Stimulated activated CD4-positive, alpha-beta T cell treated with anti-CD3 and anti-CD28 coated beads, Interleukin-2, amount 100 ng/mL, for 24 hours (primary cell): ENCODE measurements at regions not wholly inside any gene's neighbourhood (a gene's known extent, or its start where the extent isn't known, plus 50 kb on each side); places are given as distances from the start of the nearest gene placed in this dataset.
"Not testable (repeated sequence)": the region's sequence is repeated elsewhere in the genome, so short reads cannot be mapped to it uniquely, and the experiment has no call there.

Experiments
- DNase-seq, 2 donors: peaks; one replicate each; pipeline ENCODE4 v3.0.0-alpha.2; 2020

DNA sequence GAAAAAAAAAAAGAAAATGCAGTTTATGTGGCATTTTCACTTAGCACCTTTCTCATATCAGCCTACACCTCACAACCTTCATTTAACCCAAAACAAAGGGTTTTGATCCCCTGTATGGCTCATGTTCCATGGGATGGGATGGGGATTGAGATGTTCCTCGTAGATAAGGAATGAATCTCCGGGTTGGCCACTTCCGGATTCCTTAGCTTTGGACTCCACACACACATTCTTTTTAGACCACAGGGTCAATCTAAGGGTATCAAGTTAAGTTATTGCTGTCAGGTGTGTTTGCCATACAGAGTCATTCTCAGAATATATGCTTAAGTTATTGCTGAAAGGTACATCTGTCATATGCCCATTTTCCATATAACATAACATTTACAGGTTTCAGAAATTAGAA lies 301.4 kb upstream of the TGFBR2 start:
- no peak for DNase-seq

GRCh38 chr3:30306896-30307295 lies 299.5 kb upstream of the TGFBR2 start:
- DNase-seq = no peak

DNA sequence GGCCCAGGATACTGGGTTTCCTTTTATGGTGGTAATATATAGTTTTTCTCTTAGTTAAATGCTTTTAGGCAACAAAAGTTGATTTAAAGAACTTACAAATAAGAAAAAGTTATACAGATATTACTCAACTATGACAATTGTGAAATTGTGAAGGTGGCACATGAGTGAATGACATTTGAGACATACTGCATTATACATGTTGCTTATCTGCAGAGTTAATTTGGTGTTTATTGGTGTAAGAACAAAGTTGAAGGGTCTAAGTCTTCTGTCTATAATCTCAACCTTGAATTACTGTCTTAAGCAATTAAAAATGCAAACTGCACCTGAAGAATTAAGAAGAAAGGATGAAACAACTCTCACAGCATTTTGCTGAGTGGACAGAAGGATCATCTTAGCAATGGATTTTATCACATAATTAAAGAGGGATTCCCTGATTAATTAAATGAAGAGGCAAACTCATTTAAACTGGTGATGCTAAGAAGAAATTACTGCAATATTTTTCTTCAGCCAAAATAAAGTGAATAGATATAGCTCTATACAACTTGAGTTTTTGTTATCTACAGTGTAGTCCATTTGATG lies 298.9 kb upstream of the TGFBR2 start:
- DNase-seq = no peak

DNA sequence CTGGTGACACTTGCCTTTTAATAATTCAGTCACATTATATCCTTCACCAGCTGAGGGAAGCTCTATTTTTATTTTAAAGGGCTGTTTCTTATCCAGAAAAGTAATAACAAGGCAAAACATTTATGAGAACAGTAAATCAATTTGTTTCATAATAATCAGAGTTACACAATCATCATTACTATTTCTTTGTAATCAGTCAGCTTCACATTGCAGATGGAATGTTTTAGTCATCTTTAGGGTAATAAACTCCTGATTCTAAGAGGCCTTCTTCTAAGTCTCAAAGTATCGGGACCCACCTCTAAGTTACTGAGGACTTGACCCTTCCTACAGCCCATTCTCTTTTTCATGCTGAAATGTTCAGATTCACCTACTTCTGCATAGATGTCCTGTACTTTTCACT lies 298.3 kb upstream of the TGFBR2 start:
- no peak for DNase-seq

DNA sequence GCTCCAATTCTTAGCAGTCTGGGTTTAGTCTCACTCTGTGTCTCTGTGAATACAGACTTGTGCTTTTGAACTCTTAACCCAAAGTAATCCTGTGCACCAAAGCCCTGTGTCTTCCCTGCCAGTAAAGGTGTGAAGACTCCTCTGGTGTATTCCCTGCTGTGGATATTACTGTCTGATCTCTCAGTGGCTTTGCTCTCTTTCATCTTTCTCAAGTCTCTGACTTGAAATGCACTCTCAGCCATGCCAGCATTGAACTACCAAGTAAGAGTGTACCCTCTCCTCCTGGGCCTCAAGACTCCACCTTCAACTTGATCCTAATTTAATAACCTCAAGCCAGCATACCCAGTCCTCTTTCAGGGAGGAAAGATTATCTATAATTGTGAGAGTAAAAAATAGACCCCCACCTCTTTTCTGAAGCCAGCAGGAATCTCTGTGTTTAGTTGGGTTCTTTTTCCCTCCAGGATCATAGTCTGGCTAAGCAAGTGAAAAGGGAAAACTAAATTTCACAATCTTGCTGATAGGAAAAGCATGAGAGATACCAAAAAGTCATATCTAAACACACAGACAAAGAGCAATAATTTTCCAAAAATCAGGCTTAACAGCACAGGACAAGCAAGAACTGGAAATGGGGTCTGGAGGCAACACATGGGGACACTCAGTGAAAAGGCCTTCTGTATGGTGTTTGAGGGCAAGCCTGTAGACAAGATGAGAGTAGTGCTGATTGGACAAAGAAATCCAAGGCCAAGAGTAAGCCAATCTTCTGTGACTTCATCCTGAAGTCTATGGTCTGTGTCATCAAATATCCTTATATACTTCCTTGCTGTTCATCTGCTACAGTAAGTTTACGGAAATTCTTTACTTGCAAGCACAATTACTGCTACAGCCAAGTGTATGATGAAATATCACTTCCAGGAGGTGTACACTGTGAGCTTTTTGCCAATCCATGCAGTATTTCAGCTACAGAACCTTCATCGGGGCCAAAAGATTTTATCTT lies 296.1 kb upstream of the TGFBR2 start:
- DNase-seq = no peak

- no peak for DNase-seq
Measured at GRCh38 chr3:30311781-30312180, 294.6 kb upstream of the TGFBR2 start.

DNA sequence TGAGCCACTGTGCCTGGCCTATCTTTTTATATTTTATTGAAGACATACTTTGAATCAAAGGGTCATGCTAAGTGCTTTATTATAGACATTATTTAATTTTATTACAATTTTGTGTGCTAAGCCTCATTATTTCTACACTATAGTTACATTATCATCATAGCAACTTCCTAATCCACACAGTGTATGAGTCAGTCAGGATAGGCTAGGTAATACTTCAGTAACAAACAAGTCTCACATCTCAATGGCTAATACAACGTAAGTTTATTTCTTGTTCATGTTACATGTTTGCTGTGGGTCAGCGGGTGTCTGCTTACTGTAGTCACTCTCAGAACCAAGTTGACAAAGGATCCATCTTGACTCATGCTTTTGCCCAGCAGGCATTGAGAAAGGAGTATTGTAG lies 292.6 kb upstream of the TGFBR2 start:
- no peak for DNase-seq

- no peak for DNase-seq
Measured at GRCh38 chr3:30314757-30315325, 291.6 kb upstream of the TGFBR2 start.

DNA sequence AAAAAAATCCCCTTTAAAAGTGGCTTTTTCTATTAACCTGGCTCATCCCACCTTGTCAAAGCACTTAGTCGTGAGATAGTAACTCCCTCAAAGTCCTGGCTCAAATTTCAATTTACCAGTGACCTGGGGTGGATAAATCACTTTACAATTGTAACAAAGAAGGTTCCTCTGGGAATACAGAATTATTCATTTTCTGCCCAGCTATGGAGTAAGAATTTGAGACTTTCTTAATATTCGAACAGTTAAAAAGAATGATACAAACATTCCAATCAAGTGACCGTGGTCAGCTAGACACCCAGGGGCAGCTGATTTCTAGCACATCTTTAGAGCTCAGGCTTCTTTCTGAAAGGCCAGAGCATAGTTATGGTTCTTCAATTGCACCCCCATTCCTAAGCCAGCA lies 291.0 kb upstream of the TGFBR2 start:
- no peak for DNase-seq

DNA sequence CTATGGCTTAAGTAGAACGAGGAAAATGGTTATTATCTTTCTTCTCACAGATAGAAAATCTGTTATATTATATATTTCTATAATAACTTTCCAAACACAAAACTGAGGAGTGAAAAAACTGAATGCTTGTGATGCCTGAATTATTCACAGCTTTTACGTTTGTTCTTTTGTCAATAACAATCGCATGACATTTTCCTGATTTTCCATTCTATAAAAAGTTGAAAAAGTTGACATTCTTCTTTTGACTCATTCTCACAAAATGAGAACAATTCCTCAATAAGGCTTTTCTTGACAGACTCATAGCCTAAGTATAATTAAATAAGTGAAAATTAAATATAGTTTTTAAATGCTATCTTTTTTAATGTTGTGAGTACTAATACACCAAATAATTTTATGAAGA lies 288.8 kb upstream of the TGFBR2 start:
- no peak for DNase-seq

- no peak for DNase-seq
Measured at GRCh38 chr3:30318110-30318509, 288.3 kb upstream of the TGFBR2 start.

- peak; percentile 19 to 32 for DNase-seq
Measured at GRCh38 chr3:30319713-30320112, 286.7 kb upstream of the TGFBR2 start.

GRCh38 chr3:30320392-30320791 lies 286.0 kb upstream of the TGFBR2 start:
- DNase-seq = no peak

- DNase-seq = no peak
Measured at GRCh38 chr3:30321065-30321464, 285.3 kb upstream of the TGFBR2 start.

DNA sequence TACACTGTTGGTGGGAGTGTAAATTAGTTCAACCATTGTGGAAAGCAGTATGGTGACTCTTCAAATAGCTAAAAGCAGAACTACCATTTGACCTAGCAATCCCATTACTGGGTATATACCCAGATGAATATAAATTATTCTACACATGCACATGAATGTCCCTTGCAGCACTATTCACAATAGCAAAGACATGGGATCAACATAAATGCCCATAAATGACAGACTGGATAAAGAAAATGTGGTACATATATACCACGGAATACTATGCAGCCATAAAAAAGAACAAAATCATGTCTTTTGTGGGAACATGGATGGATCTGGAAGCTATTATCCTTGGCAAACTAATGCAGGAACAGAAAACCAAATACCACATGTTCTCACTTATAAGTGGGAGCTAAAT lies 282.8 kb upstream of the TGFBR2 start:
- not testable (repeated sequence) for DNase-seq

DNA sequence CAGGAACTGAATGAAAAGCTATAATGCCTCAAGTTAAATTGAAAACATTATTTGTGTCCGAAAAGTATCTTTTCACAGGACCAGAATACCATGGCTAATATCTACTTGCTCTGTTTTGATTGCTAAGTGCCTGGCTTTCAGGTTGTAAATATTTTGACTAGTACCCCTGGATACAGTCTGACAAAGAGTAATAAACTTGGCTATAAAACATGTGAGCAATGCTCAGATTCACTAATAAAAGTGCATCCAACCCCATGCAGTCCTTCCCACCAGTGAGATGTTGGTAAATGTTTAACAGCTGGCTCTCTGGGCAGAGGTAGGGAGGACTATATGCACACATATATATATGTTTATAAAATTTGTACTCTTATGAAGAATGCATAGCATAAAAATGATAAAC lies 281.8 kb upstream of the TGFBR2 start:
- DNase-seq = no peak

DNA sequence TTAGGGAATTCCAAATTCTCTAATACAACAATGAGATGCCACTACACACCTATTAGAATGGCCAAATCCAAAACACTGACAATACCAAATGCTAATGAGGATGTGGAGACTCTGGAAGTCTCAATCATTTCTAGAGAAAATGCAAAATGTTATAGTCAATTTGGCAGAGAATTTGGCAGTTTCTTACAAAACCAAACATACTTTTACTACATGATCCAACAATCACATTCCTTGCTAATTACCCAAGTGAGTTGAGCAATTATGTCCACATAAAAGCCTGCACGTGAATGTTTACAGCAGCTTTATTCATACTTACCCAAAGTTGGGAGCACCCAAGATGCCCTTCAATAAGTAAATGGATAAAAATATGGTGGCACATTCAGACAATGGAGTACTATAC lies 278.4 kb upstream of the TGFBR2 start:
- not testable (repeated sequence) for DNase-seq

DNA sequence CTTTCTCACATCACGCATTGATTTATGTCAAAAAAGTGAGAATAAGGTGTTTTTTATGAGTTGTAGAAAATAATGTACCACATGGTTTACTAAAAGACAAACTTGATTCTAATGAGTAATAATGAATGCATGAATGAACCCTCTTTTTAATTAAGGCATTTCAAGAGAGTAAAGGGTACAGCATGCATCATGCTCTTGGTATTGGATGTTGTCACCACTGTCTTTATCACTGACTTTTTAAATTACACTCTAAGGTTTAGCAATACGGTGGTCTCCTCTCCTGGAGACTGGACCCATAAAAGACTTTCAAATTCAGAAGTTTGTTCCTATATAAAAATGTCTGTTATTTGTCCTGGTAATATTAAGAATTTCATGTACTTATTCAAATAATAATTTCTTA lies 277.5 kb upstream of the TGFBR2 start:
- not testable (repeated sequence) for DNase-seq

DNA sequence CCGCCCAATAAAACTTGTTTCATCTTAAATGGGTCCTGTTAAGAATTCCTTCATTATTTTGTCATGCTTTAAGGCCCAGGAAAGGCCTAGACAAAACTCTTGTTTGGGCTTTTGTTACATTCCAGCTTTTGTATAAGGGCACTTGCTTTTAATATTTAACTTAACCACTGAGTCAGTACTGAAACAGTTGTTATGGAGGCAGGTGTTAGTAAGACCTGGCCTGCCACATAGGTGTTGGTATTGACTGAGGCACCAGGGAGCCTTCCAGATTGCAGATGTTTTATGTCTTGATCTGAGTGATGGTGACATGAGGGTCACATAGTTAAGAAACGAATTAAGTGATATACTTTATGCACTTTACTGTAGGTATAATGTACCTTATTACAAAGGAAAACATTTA lies 274.9 kb upstream of the TGFBR2 start:
- no peak for DNase-seq

- DNase-seq = no peak
Measured at GRCh38 chr3:30332196-30333021, 274.0 kb upstream of the TGFBR2 start.

DNA sequence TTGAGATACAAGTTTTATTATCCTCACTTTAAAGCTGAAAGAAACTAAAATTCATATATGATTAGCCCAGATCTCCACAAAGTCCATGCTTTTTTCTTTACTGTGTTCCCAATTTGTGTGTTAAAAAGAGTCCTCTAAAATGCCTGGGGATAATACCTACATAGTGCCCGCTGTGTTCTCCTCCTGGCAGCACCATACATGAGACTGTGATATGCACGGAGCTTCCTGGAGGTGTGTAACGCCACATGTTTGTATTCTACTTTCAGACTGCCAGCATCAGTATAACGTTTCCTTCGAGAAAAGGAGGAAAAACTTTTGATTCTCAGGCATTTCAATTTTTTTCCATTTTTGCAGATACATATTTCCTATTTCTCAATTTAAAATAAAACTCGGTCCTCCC lies 273.3 kb upstream of the TGFBR2 start:
- no peak for DNase-seq

- no peak for DNase-seq
Measured at GRCh38 chr3:30333903-30334302, 272.5 kb upstream of the TGFBR2 start.

DNA sequence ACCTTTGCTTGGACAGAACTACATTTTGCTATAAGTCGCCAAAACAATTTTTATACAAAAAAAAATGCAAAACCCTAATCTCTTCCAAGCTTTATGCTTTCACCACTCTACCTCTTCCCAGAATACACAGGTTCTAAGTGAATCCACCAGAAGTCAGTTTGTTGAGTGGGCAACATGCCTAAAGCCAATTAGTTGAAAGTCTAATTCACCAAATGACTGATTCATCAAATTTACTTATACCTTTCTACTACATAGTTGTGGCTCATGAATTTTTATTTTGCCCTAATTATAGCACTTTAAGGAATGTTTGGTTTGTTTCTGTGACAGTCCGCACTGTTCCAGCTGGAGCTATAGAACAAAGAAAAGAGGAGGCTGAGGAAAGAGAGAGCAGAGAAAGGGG lies 265.9 kb upstream of the TGFBR2 start:
- DNase-seq = no peak
